NCI-H1436 treated with DMSO at 0.1 percent for 48 hours (cell line): ENCODE measurements at regions not wholly inside any gene's neighbourhood (a gene's known extent, or its start where the extent isn't known, plus 50 kb on each side); places are given as distances from the start of the nearest gene placed in this dataset.

Experiments used
- DNase-seq: peaks from one replicate; lab custom pipeline; 2025; lab: John Stamatoyannopoulos, UW

DNA sequence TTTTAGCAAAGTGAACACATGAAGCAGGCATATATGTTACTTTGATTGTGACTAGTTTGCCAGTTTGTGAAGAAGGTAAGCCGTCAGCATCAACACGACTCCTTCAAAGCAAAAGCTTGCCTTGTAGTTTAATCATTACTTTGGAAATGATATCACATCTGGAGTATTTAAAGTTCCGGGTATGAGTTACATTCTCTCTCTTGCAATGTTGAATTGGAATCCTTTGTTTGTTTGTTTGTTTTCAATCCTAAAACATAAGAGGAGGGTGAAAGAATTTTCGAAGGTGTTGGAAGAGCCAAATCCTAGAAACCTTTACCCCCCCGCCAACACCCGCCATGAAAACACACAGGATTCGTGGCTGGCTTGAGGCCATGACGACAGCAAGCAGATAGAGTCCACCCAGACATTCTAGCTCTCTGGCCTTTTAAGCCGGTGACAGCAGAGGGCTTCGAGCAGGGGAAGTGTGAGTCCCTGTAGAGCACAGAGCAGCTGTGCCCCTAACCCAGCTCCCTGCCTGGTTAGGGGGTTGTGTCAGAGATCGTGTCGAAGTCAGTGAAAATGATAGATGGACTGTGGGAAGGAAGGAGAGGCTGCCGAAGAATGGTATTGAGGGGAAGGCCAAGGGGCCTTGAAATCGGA, 103.8 kb upstream of the SMIM21 start:
- DNase-seq: no peak

DNA sequence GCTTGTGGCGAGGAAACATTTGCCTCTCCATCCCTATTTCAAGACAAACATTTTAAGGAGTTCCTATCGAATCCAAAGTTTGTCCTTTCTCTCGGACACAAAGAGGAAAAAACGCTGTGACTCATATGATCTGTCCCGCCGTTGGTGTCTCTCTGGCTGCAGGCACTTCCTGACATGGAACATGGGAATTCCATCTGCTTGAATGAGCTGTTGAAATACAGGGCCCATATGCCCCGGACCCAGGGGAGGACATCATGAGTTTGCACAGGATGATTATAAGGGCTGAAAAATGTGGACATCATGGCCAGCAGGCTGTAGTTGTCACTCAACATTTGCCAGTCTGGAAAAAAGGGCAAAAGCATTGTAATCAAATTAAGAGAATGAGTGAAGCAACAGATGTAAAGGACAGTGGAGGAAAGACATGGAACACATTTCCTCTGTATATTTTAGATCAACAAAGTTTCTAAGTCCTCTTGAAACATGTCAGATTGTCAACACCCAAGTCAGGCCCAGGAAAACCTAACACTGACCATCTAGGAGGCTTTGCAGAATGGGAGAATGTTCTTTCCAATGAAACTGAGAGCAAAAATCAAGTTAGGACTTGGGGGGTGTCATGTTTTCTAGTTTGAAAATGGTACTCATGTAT, 103.2 kb upstream of the SMIM21 start:
- no peak for DNase-seq

- DNase-seq: no peak
Measured at GRCh38 chr18:75530118-75530517, 102.6 kb upstream of the SMIM21 start.

GRCh38 chr18:75529394-75529793, 101.9 kb upstream of the SMIM21 start:
- no peak for DNase-seq

DNA sequence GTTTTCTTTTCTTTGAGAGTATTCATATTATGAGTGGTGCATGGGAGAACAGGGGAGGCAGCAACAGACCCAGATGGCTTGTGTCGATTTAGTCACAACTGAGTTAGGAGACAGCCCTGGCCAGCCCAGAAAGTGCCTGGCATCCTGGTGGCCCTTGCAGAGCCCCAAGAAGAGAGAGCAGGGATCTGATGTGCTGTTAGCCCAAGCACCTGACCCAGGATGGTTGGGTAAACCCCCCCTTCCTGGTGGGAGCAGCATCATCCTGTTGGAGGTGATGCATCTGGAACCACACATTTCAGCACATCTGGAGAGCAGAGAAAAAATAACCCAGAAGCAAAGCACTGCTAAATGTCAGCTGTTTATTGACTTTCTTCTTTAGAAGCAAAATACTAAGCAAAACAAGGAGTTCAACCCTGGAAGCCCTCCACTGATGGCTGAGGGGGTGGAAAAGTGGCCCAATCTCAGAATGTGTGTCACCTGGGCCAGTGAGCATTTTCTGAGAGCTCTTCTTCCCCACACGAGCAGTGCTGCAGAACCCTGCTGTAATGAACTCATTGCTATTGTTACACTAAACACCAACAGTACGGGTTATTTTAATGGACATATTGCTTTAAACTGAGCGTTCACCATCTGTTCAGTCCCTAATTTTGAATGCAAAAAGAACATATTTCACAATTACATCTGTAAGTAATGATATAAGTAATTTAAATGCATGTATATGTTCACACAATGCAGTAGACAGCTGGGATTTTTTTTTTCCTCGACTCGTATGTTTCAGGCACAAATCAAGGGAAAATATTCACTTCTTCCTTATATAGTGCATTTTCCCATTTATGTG, 100.6 kb upstream of the SMIM21 start:
- DNase-seq: no peak

GRCh38 chr18:75526038-75526437, 98.5 kb upstream of the SMIM21 start:
- no peak for DNase-seq

- no peak for DNase-seq
Measured at GRCh38 chr18:75525331-75525730, 97.8 kb upstream of the SMIM21 start.

DNA sequence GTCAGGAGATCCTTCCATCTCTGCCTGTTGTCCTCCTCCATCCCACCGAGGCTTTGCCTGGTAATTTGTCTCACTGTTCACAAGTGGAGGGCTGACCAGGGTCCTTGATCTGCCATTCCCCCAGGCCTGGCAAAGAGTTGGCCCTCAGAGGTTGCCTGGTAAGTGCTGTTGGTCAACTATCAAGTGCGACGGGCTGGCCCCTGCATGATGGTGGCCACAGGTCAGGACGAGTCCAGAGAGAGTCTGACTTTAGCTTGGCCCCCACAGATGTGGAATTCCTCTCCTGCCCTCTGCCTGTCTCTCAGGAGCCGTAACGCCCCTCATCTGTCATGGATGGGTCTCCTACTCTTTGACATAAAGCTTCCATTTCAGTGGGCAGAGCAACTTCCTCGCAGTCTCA, 97.3 kb upstream of the SMIM21 start:
- no peak for DNase-seq

DNA sequence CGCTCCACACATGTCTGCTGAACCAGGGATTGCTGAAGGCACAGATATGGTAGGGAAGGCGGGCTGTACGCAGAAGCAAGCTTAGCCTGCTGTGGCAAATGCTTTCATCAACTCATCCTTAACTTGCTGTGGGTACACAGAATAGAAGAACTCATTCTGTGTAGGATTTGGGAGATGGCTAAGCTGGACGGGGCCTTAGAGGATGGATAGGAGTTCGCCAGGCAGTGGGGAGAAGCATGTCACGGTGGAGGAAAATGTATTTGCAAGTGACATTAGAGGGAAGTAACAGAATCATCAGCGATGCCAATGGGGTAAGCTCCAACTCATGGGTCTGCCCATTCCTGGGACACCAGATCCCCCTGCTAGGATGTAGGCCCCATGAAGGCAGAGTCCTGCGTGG, 96.7 kb upstream of the SMIM21 start:
- DNase-seq: no peak

DNA sequence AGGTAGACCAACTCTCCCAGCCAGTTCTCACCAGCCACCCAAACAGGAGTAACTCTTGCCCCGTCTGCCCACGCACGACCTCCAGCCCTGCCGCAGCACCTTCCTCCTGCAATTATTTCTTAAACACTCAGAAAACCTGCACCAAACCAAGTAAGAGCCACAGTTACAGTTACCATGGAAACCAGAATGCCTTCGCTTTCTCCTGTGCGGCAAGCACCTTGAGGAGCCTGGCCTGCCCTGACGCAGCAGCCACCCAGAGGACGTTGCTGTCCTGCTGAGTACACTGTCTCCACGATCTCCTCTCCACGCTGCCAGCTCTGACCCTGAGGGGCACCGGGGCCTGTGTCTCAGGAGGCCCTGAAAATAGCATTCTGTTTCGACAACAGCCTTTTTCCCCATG, 94.3 kb upstream of the SMIM21 start:
- no peak for DNase-seq

GRCh38 chr18:75518007-75518406, 90.5 kb upstream of the SMIM21 start:
- DNase-seq: no peak

- DNase-seq: no peak
Measured at GRCh38 chr18:75517286-75517685, 89.8 kb upstream of the SMIM21 start.

- no peak for DNase-seq
Measured at GRCh38 chr18:75507636-75508035, 80.1 kb upstream of the SMIM21 start.

- DNase-seq: no peak
Measured at GRCh38 chr18:75506913-75507312, 79.4 kb upstream of the SMIM21 start.

GRCh38 chr18:75504469-75504868, 77.0 kb upstream of the SMIM21 start:
- DNase-seq: no peak

GRCh38 chr18:75503615-75504014, 76.1 kb upstream of the SMIM21 start:
- DNase-seq: no peak

DNA sequence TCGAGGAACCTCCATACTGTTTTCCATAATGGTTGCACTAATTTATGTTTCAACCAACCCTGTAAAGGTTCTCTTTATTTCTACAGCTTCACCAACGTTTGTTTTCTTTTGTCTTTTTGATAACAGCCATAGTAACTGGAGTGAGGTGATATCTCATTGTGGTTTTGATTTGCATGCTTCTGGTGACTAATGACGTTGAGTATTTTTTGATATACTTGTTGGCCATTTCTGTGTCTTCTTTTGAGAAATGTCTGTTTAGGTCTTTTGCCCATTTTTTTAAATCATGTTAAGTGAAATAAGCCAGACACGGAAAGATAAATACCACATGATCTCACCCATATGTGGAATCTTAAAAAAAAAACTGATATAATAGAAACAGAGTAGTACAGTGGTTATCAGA, 74.8 kb upstream of the SMIM21 start:
- DNase-seq: no peak

DNA sequence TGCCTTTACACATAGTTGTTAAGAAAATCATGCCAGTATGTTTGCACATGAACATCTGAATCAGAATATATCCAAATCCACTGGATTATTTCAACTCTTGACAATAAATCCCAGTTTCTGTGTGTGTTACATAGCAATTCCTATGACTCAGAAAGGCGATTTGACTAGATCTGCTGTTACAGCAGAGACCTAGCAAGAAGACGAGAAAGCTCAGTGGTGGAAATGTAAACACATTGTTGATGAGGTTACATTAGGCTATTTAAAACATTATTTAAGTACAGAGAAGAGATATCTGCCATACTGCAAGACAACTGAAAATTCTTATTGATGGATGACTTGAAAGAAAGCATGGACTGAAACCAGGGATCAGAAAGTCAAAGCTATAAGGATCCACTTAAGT, 73.0 kb upstream of the SMIM21 start:
- DNase-seq: no peak

DNA sequence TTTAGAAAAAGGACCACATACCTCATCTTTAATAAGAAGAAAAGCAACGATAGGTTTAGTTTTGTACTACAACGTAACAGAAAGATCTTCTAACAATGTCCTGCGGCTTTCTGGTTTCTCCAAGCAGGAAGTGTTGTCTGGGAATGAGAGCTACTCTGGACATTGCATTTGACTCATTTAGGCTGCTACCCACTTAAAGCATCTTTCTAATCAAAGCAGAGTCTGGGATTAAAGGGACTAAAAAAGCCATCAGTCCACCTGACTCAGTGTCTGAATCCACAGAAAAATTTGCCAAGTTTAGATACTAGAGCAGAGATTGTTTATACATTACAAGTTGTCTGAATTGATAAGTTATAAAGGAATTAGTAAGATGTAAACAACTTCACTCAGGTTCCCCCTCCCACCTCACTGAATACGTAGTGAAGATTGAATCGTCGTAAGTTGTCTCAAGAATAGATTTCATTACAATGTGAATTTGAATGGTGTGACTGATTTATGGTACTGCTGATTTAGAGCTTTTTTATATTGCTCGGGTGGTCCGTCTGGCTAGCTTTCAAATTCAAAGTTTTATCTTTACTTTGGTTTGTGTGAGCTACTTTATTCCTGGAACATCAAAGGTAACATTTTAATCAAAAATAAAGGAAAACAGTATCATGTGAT, 70.2 kb upstream of the SMIM21 start:
- DNase-seq: no peak

- DNase-seq: no peak
Measured at GRCh38 chr18:75496151-75496550, 68.6 kb upstream of the SMIM21 start.

DNA sequence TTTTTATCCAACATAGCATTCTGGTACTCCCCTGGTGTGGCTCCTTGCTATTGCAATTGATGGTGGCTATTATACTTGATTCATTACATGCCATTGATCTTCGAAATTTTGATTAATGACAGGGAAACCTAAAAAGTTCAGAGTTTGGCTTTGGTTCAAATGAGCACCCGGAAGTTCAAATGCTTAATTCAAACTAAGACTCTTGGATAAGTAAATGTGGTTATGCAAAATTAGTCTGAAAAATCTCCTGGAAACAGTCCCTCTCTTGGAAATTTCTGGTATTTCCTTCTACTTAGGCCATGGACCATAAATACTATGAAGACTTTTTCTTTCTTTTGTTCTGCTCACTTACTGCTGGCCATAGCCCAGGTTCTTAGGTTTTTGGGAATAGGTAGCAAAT, 65.3 kb upstream of the SMIM21 start:
- no peak for DNase-seq

DNA sequence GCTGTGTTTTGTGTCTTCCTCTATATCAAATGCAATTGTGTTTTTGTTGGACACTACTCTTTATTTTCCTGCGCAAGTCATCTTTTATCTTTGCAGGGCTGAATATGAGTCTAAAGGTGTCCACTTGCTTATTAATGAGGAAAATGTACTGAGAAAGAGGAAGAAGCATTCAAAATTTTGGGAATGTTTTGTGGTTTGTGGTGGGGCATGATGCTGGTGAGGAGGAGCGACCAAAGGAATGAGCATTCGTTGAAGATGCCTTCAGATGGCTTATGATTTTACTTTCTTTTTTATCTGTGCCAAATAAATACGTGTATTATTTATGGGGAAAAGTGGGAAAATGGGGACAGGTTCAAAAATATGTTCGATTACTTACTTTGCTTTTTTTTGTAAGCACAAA, 63.9 kb upstream of the SMIM21 start:
- no peak for DNase-seq
